ENCODE measurements at regions not wholly inside any gene's neighbourhood (a gene's known extent, or its start where the extent isn't known, plus 50 kb on each side); places are given as distances from the start of the nearest gene placed in this dataset.
A peak's percentile ranks its signal among the peaks of the same experiment; 100 is the strongest.
"Not testable (repeated sequence)": the region's sequence is repeated elsewhere in the genome, so short reads cannot be mapped to it uniquely, and the experiment has no call there.

DNA sequence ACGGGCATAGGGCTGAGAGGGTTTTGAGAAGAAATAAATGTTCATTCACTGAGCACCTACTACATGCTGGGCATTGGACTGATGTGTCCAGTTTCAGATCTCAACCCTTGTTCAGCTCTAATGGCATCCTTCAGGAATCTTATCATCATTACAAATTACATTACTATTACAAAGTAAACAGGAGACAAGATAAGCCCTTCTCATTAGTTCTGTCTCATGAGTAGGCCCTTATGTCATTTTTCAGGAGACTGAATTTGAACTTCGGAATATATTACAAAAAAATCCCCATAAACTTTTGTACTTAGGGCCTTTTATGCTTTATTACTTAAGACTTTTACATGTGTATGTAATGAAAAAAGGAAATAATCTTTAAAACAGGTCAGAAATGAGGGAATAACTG, 289.7 kb downstream of the BAMBI start:
- DNase-seq = no peak

- DNase-seq = no peak
These were observed 292.1 kb downstream of the BAMBI start for GRCh38 chr10:28969413-28969812.

- DNase-seq = no peak
These were observed 292.9 kb downstream of the BAMBI start for GRCh38 chr10:28970231-28970630.

DNA sequence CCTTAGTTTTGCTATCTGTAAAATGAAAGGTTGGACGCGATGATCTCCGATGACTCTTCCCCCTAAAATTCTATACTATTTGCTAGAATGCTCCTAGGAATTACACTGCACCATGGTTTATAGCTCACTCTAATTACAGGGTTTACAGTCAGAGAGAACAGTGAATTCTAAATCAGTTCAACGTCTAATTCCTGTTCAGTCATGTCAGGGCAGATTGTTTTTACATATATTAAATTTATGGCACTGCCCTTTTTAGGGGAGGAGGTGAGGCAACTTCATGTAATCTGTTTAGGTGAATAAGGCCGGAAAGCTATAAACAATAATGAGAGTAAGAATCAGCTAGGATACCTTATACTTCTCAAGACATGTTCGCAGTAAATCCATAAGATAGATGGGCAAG, 293.9 kb downstream of the BAMBI start:
- no peak for DNase-seq

DNA sequence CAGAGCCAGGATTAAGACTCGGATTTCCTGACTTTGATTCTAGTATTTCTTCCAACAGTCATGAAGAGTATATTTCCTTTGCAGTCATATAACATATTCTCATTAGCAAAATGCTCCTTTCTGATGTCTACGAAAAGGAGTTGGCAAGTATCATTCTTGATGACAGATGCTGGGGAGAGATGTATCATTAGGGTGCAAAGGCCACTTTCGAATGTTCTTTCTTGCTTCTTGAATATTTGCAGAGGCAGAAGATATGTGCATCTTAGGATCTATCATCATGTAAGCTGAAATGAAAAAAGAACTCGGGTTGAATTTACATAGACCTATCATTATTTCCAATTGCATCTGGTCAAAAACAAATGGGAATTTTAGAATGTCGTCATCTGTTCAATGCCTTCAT, 294.4 kb downstream of the BAMBI start:
- no peak for DNase-seq

- DNase-seq = no peak
These were observed 296.1 kb downstream of the BAMBI start for GRCh38 chr10:28973309-28973972.

DNA sequence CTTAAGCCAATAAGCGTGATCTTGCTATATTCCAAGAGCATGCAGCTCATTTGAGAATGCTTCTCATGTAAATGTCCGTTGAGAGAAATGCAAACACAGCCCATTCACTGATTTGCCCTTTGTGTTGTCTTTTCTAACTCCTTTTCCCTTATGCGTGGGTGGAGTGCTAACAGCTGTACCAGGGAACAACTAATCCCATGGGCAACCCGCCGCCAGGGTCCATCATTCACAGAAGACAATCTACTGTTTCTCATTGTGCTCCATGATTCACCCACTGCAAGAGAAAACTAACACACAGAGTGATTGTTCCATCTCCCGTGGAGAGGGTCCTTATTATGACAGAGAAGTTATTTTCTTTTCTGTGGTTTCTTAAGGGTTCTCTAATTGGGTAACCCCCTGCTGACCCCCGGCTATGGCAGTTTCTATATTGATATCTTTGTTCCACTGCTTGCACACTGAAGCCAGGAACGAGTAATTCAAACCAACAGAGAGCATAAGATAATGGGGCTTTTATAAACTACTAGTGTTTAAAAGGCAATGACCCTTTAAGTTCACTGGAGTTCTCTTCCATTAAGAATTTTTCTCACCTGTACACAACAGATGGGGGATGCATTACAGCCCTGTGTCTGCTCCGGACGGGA, 298.7 kb downstream of the BAMBI start:
- DNase-seq = no peak

DNA sequence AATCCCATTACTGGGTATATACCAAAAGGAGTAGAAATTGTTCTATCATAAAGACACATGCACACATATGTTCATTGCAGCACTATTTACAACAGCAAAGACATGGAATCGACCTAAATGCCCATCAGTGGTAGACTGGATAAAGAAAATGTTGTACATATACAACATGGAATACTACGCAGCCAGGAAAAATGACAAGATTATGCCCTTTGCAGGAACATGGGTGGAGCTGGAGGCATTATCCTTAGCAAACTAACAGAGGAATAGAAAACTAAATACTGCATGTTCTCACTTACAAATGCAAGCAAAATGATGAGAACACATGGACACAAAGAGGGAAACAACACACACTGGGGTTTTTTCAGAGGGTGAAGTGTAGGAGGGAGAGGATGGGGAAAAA, 300.2 kb downstream of the BAMBI start:
- no peak for DNase-seq

DNA sequence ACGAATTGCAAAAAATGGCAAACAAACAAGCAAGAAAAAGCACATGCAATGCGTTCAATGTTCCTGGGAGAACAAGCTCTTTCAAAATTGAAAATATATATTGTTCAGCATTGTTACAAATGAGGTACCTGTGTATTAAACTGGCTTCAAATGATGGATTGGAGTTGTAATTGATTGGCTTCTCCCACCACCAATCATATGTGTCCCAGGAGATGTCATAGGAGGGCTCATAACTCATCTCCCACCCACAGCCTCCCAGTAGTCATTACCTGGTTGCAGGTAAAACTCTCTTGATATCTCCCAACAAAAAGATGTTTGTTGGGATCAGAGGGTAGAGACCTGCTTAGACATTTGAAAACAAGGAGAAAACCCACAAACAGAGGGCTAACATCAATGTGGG, 302.9 kb downstream of the BAMBI start:
- DNase-seq = no peak

GRCh38 chr10:28981007-28981406, 303.7 kb downstream of the BAMBI start:
- peak in 1 of 2 donors; percentile 5 for DNase-seq

DNA sequence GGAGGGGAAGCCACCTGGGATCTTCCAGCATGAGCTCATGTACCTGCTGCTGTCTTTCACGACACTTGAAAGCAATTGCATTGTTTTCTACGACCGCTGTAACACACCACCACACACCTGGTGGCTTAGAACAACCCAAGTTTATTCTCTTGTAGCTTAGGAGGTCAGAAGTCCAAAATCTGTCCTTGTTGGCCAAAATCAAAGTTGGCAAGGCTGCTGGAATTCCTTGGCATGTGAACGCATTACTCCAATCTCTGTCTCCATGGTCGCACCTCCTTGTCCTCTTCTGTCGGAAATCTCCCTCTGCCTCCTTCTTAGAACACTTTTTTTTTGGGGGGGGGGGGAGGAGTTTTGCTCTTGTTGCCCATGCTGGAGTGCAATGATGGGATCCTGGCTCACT, 305.7 kb downstream of the BAMBI start:
- no peak for DNase-seq

GRCh38 chr10:28983799-28984198, 305.1 kb upstream of the LYZL1 start:
- DNase-seq = no peak

DNA sequence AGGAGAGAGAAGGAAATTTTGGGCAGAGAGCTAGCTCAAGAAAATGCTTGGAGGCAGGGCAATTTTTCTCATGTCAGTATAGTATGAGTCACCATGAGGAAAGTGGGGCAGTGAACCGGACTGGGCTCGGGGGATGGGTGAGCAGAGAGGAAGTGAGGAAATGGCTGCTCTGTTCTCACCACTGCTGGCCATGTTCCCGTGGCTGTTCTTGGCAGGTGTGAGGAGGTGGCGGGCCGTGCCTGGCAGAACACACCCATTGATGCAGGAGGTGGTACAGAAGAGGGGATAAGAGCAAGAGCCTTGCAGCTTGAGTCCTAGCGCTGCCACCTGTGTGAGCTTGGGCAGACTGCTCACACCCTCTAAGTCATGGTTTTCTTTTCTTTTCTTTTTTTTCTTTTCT, 304.4 kb upstream of the LYZL1 start:
- DNase-seq = peak; percentile 49 to 75

DNA sequence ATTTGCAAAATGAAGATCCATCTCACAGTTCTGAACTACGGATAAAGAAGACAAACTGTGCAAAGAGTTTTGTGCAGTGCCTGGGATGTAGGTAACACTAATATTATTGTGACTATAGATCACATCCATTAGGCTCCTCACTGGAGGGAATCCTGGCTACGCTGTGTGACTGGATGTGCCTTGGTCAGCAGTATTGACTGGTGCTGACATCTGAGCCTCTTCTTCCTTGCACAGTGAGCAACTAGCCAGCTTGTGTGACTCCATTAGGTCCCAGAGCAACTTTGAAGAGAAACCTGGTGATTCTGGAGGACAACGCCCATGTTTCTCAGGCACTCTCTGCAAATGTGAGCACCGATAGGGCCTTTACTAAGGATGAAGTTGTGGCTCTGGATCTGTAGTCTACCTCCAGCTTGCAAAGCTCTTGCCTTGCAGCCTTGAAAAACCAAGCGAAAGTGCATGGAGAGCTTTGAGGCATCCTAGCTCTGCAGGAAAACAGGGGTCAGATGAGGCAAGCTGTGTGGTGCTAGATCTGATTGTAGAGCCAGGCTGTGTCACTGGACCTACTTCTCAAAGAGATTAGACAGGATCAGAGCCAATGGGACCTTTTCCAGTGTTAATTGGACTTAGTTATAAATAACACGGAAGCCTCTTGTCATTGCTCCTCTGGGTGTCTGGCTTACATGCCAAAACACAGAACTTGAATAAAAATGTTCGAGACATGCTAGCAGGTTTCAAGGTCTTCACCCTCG, 303.6 kb upstream of the LYZL1 start:
- no peak for DNase-seq

DNA sequence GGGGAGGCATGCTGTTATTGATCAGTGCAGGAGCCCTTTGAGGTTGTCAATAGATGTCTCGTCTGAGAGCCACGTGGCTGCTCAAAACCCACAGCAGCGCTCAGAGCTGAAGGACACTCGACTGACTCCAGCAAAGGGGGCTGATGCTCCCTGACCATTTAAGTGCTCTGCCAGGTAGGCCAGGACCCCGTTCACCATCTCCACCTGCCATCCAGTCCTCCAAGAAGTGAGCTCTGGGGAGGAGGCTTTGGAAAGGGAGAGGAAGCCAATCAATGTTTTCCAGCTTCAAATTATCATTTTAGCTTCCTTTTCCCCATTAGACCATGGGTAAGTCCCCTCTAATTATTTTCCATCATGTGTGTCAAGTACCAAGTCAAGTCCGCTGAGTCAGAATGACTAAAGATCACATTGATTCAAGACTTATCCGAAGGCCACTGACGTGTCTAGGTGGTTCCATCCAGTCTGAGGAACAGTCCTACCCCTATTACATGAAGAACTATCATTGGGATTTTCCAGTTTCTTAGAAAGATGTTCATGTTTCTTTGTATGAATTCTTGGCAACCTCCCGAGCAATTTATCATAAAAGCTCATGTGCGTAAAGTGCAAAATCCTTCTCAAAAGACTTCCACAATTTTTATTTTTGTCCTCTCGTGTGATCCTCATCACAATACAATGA, 302.6 kb upstream of the LYZL1 start:
- DNase-seq = no peak

GRCh38 chr10:28986856-28987255, 302.0 kb upstream of the LYZL1 start:
- no peak for DNase-seq

DNA sequence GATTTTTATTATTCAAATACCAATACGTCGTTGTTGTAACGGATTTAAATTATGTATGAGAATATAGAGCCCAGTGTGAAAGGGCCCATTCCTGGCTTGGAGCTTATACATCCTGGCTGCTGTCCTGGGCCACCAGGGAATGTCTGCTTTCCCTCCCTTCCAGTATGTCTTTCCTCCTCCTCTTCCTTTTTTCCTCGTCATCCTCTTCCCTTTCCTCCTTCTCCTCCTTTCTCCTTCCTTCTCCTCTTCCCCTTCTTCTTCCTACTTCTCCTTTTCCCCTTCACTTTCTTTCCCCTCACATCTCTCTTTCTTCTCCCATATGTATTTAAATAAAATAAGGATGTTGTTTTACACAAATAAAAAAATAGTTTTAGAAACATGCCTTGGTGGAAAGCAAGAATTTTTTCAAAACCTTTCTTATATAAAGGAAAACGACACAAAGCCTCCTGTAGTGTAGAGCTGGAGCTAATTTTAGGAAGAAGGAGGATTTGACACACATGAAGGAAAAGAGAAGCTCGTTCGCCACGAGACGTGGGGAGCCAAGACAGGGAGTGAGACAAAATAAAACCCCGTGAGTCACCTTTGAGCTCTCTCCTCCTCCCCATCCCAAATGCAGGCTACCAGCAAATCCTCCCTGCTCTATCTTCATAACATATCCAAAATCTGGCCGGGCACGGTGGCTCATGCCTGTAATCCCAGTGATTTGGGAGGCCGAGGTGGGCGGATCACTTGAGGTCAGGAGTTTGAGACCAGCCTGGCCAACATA, 301.1 kb upstream of the LYZL1 start:
- DNase-seq = no peak

- DNase-seq = no peak
These were observed 299.9 kb upstream of the LYZL1 start for GRCh38 chr10:28988980-28989379.

DNA sequence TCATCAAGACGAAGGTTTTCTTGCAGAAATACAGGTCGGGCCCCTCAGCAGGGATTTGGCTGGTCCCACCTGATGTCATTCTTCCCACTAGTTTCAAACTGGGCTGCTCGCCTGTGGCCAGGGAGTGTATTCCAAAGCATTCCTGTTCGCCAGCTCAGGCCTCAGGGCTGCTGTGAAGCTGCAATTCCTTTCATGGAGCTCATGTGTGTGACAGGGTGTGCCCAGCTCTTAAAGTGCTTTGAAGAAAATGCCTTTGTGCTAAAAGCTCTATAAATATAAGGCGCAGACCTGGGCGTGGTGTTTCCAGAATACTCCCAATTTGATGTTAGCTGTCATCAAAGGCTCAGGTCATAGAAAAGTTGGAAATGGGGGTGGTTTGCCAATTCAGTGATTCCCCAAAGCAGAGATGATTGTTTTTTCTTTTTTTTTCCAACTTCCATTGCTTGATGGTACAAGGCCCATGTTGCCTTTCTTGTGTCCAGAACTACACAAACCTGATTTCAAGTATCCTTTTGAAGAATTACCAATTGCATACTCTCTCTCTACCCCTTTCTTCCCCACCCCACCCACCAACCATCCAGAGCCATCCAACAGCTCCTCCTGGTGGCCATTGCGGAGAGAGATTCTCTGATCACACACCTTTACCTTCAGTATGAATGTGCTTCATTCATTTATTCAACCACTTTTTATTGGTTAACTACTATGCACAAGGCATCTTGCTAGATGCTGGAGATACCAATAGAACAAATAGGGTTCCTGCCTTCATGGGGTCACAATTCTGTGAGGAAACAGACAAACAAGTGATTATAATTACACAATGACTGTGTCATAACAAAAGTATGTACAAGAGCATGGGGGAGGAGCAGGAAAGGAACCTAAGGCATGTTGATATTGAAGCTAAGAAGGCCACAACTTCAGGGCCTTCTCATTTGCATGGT, 297.3 kb upstream of the LYZL1 start:
- DNase-seq = peak; percentile 4 to 16

DNA sequence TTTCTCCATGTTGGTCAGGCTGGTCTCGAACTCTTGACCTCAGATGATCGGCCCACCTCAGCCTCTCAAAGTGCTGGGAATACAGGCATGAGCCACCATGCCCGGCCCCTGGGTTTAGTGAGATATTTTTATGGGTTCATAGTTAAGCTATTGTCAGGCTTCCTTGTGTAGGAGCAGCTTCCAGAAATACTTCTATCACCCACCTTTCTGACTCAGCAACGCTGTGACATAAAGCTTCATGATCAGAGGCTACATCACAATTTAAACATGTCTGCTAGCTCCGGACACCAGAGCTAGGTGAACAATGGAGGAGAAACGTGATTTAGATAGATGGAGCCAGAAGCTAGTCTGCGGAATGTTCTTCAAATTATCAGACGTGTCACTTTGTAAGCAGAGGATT, 295.8 kb upstream of the LYZL1 start:
- DNase-seq = no peak

DNA sequence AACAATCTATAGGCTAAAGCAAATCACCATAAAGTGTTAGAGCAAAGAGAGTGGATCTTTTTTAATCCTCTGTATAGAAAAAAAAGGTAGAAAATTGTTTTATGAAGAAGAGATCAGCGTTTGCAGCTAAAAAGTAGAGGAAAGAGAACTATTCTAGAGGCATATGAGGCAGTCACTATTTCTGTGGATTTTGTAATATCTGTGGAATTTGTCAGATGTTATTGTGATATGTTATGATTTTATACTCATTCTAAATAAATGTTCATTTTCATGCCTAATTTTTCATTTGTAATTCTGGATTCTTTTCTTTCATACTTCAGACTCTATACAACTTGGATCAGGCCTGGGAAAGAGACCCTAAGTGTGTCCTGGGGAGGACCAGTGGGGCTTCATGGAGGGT, 295.0 kb upstream of the LYZL1 start:
- no peak for DNase-seq

DNA sequence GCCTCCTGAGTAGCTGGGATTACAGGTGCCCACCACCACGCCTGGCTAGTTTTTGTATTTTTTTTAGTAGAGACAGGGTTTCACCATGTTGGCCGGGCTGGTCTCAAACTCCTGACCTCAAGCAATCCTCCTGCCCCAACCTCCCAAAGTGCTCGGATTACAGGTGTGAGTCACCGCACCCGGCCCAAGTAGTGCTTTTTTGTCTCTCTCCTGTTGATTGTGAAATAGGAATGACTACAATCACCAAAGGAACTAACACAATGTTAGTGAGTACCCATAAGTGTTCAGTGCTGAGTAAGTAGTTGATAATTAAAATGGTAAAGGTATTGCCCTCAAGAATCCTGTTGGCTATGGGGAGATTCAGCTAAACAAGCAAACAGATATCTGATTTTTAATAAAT, 294.1 kb upstream of the LYZL1 start:
- not testable (repeated sequence) for DNase-seq

Data from inflammatory macrophage (primary cell).